GM19468 (cell line): ENCODE measurements at regions not wholly inside any gene's neighbourhood (a gene's known extent, or its start where the extent isn't known, plus 50 kb on each side); places are given as distances from the start of the nearest gene placed in this dataset.

ENCODE experiments used
- ATAC-seq: cut with Tn5 transposase; IDR thresholded peaks from one replicate; pipeline ENCODE4 v1.9.1; 2021; ENCODE audit warnings: mild to moderate bottlenecking, moderate library complexity, moderate number of reproducible peaks; ENCODE audit not compliant: unreplicated experiment; ENCODE audit errors: extremely low read depth

DNA sequence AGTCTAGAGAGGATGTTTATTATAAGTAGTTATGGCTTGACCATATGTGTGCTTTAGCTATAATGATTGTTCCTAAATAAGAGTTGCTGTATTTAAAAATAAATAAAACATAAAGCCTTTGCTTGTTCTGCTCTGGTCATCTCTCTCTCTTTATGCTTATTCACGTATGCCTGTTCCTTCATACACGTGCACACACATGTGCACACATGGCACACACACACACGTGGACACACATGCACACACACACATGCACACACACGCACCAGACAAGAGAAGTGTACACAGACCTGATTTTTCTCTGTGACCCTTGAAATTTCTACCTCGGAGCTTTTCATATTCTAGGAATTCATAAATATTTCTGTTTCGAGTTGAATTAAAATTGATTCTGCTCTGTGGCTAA is 658.2 kb upstream of the SALL3 start:
- ATAC-seq = no peak

DNA sequence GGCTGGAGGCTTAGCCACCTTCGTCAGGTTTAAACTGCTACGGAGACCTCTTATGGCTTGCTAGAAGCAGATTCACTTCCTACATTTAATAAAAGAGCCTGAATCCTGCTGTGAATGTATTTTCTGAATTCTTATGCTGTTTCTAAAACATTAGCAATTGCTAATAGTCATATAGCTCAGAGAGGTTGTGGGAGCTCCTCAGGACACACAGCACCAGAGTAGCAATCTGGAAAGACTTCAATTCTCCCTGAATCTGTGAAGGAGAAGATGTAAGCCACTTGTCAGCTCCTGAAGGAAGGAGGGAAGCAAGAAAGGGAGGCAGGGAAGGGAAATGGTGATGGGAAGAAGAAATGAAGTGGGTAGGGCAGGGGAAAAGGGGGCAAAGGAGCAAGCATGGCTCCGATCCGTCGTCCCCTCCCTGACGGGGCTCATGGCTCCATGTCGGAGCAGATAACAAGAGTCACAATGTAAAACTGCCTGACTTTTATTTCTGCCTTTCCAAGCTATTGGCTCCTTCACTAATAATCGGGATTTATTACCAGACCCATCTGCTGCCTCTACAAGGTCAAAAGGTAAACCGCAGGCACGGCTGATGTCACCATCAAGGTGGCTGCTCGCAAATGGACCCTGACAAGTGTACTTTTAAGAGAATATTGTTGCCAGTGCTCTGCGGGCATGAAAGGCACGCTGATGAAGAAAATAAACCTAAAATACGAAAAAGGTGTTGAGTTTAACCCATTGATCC is 656.0 kb upstream of the SALL3 start:
- ATAC-seq = no peak

DNA sequence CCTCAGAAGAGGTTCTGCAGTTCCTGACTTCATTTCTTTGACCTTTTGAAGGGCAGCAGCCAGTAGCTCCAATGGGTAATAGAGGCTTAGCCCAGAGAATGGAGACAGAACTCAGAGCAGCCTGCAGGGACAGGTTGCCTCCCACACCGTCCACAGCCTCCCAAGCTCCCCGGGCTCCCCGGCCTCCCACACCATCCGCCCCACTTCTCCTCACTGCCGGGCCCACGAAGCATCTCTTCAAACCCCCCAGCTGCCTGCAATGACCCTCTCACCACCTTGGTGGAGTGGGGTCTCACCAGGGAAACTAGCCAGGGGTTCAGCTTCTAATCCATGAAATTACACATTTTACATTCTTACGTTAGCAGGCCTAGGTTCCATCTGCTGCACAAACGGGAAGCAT is 652.0 kb upstream of the SALL3 start:
- no peak for ATAC-seq

GRCh38 chr18:78330766-78331165 is 648.9 kb upstream of the SALL3 start:
- no peak for ATAC-seq

- no peak for ATAC-seq
These were observed 626.7 kb upstream of the SALL3 start for GRCh38 chr18:78352910-78353309.

DNA sequence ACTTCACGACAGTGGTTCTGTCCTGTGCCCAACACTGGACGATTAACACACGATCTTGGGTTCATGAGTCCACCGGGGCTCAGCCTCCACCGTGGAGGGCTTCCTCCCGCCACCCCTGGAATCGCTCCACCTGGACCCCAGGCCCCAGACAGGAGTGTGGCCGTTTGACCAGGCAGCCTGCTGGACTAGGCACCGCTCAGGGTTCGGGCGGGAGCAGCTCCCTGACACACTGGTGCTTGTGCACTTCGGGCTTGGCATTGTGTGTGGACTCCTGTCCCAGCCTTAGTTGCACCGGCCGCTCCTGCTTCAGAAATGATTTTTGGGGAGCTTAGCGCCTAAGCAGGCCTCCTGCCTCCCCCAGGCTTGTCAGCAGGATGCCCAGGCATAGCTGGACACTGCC is 617.4 kb upstream of the SALL3 start:
- no peak for ATAC-seq

- ATAC-seq = no peak
These were observed 615.8 kb upstream of the SALL3 start for GRCh38 chr18:78363556-78364387.

GRCh38 chr18:78364388-78364960 is 615.1 kb upstream of the SALL3 start:
- no peak for ATAC-seq

DNA sequence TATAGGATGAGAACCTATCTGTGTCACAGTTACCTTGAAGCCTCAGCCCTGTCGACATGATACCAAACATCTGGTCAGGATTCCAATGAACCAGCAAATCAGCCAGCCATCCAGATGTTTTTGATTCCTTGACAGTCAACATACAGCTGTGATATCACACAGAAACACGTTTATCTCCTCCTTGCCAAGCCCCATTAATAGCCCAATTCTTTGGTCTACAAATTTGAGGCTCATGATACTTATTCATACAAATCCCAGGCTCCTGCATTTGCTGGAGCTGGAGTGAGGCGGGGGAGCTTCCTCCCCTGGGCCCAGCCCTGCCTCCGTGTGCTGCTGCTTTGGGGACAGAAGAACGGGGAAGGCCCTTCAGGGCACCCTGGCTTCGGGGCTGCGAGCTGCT is 611.6 kb upstream of the SALL3 start:
- ATAC-seq = no peak

DNA sequence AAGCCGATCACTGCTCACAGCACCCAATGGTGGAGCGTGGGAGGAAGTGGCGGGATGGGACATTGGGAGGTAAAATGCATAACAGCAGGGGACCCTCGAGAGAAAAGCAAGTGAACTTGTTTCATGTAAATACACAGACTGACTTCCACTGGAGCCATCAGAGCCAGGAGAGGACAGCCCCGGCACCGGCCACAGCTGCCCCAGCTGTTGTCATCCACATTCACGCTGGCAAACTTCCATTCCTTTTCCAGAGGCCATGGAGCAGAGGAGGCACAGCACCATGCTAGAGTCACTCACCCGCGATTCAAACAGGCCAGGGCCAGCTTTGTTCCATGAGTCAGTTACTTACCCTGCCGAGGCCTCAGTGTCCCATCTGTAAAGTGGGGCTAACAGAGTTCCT is 610.9 kb upstream of the SALL3 start:
- ATAC-seq = no peak

DNA sequence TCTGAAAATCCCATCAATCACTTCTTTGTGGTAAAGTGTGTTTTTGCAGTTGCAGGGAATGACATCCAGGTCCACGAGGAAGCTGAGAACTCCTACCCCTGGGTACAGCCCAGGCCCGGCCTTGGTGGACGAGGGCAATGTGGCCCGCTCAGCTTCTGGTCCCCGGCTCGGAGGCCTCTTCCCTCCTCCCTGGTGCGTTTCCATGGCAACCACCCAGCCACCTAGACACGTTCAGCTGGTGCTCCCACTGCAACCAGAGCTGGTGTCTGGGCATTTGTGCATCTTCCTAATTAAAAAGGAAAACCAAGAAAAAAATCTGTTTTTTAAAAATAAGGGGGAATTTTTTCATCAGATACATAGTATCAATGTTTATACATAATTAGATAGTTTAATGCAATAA is 603.6 kb upstream of the SALL3 start:
- ATAC-seq = no peak

- no peak for ATAC-seq
These were observed 601.2 kb upstream of the SALL3 start for GRCh38 chr18:78378403-78378802.

GRCh38 chr18:78378983-78379382 is 600.6 kb upstream of the SALL3 start:
- ATAC-seq = no peak

DNA sequence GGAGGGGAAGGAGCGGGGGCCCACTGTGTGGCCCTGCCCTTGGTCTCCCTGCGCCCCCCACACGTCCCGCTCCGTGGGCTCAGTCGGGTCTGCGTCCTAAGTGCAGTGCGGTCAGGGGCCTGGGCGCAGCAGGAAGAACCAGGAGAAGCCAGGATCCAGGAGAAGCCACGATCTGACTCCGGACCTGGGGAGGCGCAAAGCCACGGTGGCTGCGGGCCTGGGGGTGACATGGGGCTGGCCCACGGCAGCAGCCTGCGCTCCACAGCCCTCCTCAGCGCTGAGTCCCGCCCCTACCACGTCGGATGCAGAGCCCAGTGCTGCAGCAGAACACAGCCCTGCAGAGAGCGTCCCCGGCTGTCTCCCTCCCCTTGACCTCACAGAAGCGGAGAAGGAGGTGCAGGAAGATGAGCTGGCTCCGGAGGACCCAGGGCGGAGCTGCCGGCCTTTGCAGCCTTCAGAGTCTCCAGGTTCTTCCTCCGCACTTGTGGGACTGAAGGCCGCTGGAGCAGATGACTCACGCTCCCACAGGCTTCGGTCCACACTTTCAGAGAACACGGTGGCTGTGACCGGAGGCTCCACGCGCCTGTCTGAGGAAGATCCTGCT is 589.2 kb upstream of the SALL3 start:
- ATAC-seq = no peak

DNA sequence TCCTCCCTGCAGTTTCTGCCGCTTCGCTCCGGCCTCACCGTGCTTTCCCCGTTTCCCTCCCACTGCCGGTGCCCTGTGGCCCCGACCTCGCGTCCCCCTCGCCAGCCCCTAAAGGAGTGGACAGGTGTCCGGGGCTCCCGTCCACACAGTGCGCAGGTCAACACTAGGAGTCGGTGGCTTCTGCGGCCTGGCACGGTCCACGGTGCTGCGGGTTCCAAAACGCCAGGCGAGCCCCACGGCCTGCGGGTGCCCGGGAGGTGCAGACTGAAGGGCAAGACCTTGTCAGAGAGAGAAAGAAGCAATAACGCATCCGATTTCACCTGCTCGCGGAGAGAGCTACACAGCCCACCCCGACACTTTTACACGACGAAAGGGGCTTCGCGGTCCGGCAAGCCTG is 588.7 kb upstream of the SALL3 start:
- ATAC-seq = no peak

GRCh38 chr18:78393086-78393862 is 586.3 kb upstream of the SALL3 start:
- no peak for ATAC-seq

- no peak for ATAC-seq
These were observed 583.5 kb upstream of the SALL3 start for GRCh38 chr18:78396077-78396476.

- no peak for ATAC-seq
These were observed 582.9 kb upstream of the SALL3 start for GRCh38 chr18:78396756-78397155.

- no peak for ATAC-seq
These were observed 579.6 kb upstream of the SALL3 start for GRCh38 chr18:78399992-78400503.

- ATAC-seq = no peak
These were observed 577.2 kb upstream of the SALL3 start for GRCh38 chr18:78402440-78402839.
